ENCODE measurements at regions not wholly inside any gene's neighbourhood (a gene's known extent, or its start where the extent isn't known, plus 50 kb on each side); places are given as distances from the start of the nearest gene placed in this dataset.

GRCh38 chr11:113629562-113629961, 76.5 kb downstream of the TMPRSS5 start:
- TF ChIP-seq, protein P1, sequence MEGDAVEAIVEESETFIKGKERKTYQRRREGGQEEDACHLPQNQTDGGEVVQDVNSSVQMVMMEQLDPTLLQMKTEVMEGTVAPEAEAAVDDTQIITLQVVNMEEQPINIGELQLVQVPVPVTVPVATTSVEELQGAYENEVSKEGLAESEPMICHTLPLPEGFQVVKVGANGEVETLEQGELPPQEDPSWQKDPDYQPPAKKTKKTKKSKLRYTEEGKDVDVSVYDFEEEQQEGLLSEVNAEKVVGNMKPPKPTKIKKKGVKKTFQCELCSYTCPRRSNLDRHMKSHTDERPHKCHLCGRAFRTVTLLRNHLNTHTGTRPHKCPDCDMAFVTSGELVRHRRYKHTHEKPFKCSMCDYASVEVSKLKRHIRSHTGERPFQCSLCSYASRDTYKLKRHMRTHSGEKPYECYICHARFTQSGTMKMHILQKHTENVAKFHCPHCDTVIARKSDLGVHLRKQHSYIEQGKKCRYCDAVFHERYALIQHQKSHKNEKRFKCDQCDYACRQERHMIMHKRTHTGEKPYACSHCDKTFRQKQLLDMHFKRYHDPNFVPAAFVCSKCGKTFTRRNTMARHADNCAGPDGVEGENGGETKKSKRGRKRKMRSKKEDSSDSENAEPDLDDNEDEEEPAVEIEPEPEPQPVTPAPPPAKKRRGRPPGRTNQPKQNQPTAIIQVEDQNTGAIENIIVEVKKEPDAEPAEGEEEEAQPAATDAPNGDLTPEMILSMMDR (IDR thresholded peaks at IDR 0.05): no peak
- TF ChIP-seq POLR2A (IDR thresholded peaks at IDR 0.05): no peak
- TF ChIP-seq POLR2AphosphoS5 (IDR thresholded peaks at IDR 0.05; ENCODE audit: insufficient read depth in 1 of 2, low read depth in 1 of 2): no peak

Data from vagina (tissue), 2 donors.